ENCODE measurements at regions not wholly inside any gene's neighbourhood (a gene's known extent, or its start where the extent isn't known, plus 50 kb on each side); places are given as distances from the start of the nearest gene placed in this dataset.
A peak's percentile ranks its signal among the peaks of the same experiment; 100 is the strongest.

DNA sequence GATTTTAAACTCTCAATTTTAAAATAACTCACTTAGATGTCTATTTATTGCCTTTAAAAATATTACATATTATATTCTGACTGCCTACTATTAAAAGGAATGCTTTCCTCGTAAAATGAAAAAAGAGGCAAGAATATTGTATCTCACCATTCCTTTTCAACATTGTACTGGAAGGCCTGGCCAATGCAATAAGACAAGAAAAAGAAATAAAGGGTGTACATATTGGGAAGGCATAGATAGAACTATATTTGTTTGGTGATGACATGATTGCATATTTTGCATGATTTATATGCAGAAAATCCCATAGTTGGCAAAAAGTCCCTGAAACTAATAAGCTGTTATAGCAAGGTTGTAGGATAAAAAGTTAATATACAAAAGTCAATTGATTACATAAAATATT is 474.6 kb upstream of the ATP2B1 start:
- no peak for DNase-seq

DNA sequence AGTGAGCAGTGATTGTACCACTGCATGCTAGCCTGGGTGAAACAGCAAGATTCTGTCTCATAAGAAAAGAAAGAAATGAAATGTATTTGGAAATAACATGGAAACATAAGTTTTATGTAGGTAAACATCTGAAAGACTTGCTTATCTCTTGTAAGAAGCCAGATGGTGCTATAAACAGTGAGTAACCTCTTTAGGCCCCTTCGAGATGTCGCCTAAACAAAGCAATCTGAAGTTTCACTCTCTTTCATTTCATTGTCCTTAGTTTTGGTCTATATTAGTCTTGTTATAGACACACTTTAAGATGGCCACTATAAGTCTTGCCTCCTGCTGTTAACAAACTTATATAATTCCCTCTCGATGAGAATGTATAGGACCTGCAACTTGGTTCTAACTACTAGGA is 472.6 kb upstream of the ATP2B1 start:
- no peak for DNase-seq

DNA sequence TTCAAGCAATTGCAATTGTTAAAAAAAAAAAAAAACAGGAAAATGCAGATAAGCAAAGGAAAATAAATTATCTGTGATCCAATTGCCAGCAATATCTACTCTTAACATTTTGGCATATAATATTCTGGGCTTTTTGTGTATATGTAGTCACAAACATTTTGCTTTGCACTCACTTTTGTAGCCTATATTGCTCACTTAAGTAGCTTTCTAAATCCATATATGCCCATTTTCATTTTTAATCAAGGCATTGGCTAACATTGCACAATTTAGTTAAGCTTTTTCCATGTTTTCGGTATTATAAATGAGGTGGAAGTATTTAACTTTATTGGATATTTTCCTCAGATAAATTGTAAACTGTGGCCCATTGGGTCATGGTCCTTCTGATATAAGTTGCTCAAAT is 466.3 kb upstream of the ATP2B1 start:
- DNase-seq, result no peak

- peak; percentile 60 for DNase-seq
Measured at GRCh38 chr12:90174198-90174510, 465.5 kb upstream of the ATP2B1 start.

- no peak for DNase-seq
Measured at GRCh38 chr12:90173499-90174197, 465.0 kb upstream of the ATP2B1 start.

DNA sequence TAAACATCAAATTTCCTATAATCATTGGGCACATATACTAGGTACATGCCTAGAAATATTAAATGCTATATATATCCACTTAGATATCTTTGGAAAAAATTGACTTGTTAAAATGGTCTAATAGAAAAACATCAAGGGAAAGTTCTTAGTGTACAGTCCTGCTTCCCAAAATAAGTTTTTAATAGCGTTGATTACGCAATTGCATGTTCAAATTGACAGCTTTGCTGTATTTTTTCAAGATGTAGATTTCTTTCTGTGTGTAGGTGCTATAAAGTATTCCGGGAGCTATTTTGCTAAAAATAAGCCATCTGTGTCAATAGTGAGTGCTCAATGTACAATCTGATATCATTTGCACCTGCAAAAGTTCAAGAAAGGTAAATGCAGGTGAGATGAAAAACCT is 463.9 kb upstream of the ATP2B1 start:
- DNase-seq, result no peak

DNA sequence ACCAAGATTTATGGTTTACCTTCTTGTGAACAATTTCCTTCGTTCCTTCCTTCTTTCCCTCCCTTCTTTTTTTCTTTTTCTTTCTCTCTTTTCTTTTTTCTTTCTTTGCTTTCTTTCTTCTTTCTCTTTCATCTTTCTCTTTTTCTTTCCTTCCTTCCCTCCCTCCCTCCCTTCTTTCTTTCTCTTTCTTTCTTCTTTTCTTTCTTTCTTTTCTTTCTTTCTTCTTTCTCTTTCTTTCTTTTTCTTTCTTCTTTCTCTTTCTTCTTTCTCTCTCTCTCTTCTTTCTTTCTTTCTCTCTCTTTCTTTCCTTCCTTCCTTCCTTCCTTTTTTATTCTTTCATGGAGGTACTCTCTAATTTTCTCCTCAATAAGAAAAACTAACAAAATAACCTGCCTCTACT is 462.1 kb upstream of the ATP2B1 start:
- DNase-seq, result no peak

DNA sequence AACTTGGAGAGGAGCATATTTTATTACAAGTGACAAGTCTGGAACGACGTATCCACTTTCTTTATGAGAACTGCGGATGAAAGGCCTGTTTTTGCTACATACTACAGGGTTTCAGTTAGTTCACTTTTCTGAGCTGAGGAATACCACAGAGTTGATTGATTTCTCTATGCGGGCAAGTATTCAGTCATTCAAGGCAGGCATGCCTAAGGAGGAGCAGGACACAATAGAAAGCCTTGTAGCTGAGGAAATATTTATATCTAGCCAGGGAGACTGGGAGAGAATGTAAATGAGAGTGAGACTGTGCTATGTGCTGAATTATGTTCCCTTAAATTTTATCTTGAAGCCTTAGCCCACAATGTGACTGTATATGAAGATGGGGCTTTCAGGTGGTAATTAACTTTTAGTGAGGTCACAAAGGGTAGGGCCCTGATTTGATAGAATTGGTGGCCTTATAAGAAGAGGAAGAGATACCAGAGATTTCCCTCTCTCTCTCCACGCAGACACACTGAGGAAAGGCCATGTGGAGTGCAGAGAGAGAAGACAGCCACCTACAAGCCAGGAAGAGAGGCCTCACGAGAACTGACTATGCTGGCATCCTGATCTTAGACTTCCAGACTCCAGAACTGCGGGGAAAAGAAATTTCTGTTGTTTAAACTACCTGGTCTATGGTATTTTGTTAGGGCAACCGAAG is 459.0 kb upstream of the ATP2B1 start:
- no peak for DNase-seq

GRCh38 chr12:90166671-90167070 is 458.0 kb upstream of the ATP2B1 start:
- no peak for DNase-seq

- DNase-seq, result no peak
Measured at GRCh38 chr12:90166012-90166411, 457.4 kb upstream of the ATP2B1 start.

GRCh38 chr12:90163975-90164374 is 455.3 kb upstream of the ATP2B1 start:
- DNase-seq, result peak; percentile 7

GRCh38 chr12:90153827-90154226 is 445.2 kb upstream of the ATP2B1 start:
- no peak for DNase-seq

- no peak for DNase-seq
Measured at GRCh38 chr12:90152897-90153624, 444.4 kb upstream of the ATP2B1 start.

- DNase-seq, result no peak
Measured at GRCh38 chr12:90151491-90152015, 442.9 kb upstream of the ATP2B1 start.

GRCh38 chr12:90149453-90149852 is 440.8 kb upstream of the ATP2B1 start:
- no peak for DNase-seq

GRCh38 chr12:90129366-90130030 is 420.9 kb upstream of the ATP2B1 start:
- no peak for DNase-seq

- DNase-seq, result no peak
Measured at GRCh38 chr12:90128526-90128925, 419.9 kb upstream of the ATP2B1 start.

- DNase-seq, result no peak
Measured at GRCh38 chr12:90126125-90126524, 417.5 kb upstream of the ATP2B1 start.

- no peak for DNase-seq
Measured at GRCh38 chr12:90124914-90125313, 416.3 kb upstream of the ATP2B1 start.

GRCh38 chr12:90124289-90124688 is 415.7 kb upstream of the ATP2B1 start:
- no peak for DNase-seq

DNA sequence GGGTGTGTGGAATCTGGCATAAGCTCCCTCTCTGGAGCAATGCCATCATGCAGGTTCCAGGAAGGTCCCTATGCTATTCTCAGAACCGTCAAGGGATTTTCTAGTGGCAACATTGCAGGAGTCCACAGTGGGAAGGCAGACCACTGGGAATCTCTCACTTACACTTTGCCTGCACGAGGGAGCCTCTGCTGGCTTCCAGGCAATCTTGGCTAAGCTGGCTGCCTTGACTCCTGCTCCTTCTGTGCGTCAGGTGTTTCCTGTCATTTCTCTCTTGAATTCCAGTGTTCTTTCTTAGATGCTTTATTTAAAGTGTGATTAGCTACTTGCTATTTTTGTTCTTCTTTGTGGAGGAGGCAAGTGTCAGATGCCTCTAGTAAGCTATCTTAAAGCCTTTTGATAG is 414.0 kb upstream of the ATP2B1 start:
- DNase-seq, result no peak

GRCh38 chr12:90120627-90121026 is 412.0 kb upstream of the ATP2B1 start:
- DNase-seq, result no peak

DNA sequence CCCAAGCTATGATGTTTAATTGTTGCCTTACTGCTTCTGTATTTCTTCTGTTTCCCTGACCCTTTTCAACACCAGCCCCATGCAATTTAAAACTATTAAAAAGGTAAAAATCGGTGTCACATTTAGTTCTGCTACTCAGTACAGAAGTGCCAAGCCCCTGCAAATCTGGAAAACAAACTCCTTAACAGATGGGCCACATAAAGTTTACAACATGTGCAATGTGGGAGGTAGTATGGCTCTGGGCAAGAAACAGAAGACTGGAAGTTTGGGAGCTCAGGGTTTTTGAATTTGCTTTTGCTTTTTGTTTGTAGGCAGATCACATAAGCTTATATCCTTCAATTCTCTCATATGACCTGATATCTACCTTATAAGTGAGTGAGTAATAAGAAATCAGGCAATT is 404.0 kb upstream of the ATP2B1 start:
- no peak for DNase-seq

Measured in activated CD4-positive, alpha-beta T cell treated with anti-CD3 and anti-CD28 coated beads, Interleukin-2, amount 50 U/mL, for 16 hours (primary cell).